T-helper 17 cell (primary cell): ENCODE measurements at regions not wholly inside any gene's neighbourhood (a gene's known extent, or its start where the extent isn't known, plus 50 kb on each side); places are given as distances from the start of the nearest gene placed in this dataset.

Experiments used
- ATAC-seq: fragments of 150-1000 bp; cut with Tn5 transposase; 2 replicates; pipeline ENCODE4 v1.10.0; 2021; ENCODE audit warnings: mild to moderate bottlenecking, moderate library complexity
- DNase-seq, 3 donors: peaks; one replicate each; pipeline versions ENCODE4 v3.0.0 to v3.0.0-alpha.2; 2020 to 2021
- H3K9me3 ChIP-seq: one replicate; pipeline ENCODE4 v1.7.0; 2013; ENCODE audit warnings: low read length, mild to moderate bottlenecking; ENCODE audit not compliant: control insufficient read depth, poor library complexity, severe bottlenecking
- H3K27ac Mint-ChIP-seq: one replicate; pipeline ENCODE4 v1.8.0; 2022; ENCODE audit warnings: mild to moderate bottlenecking, moderate library complexity, mixed read lengths
- H3K27me3 Mint-ChIP-seq: one replicate; pipeline ENCODE4 v1.8.0; 2022; ENCODE audit warnings: mixed read lengths
- H3K36me3 Mint-ChIP-seq: one replicate; pipeline ENCODE4 v1.8.0; 2022; ENCODE audit warnings: low read depth, mixed read lengths
- H3K4me1 Mint-ChIP-seq: one replicate; pipeline ENCODE4 v1.8.0; 2022; ENCODE audit warnings: mild to moderate bottlenecking, mixed read lengths
- H3K4me3 Mint-ChIP-seq: one replicate; pipeline ENCODE4 v1.8.0; 2022; ENCODE audit warnings: mild to moderate bottlenecking, moderate library complexity, mixed read lengths

GRCh38 chr11:111444040-111444439, 65.0 kb upstream of the POU2AF1 start:
- no peak for ATAC-seq
- Mint-ChIP-seq H3K27me3 (no peaks in the 10 kb centered on the region), H3K36me3 (no peaks in the 10 kb centered on the region), H3K4me1 (peaks cover 31% of the 10 kb centered on the region), H3K4me3 (no peak overlapping the region), H3K27ac (peak overlapping the region; percentile 79)
- H3K9me3 ChIP-seq, result no peaks in the 10 kb centered on the region
- no peak for DNase-seq

GRCh38 chr11:111443640-111444039, 64.6 kb upstream of the POU2AF1 start:
- H3K9me3 ChIP-seq, result no peaks in the 10 kb centered on the region
- peaks cover 31% of the 10 kb centered on the region for H3K4me1 Mint-ChIP-seq
- H3K27ac Mint-ChIP-seq, result peak overlapping the region; percentile 79
- H3K27me3 Mint-ChIP-seq, result peaks cover 1% of the 10 kb centered on the region
- no peaks in the 10 kb centered on the region for H3K36me3 Mint-ChIP-seq
- ATAC-seq (no peak), DNase-seq (no peak)
- peak overlapping the region; percentile 7 for H3K4me3 Mint-ChIP-seq

- no peaks in the 10 kb centered on the region for H3K9me3 ChIP-seq
- peaks cover 5% of the 10 kb centered on the region for H3K27me3 Mint-ChIP-seq
- ATAC-seq, result no peak
- H3K27ac Mint-ChIP-seq, result peak overlapping the region; percentile 79
- no peak overlapping the region for H3K4me3 Mint-ChIP-seq
- H3K4me1 Mint-ChIP-seq, result peaks cover 35% of the 10 kb centered on the region
- H3K36me3 Mint-ChIP-seq, result no peaks in the 10 kb centered on the region
- DNase-seq, result no peak
Measured at GRCh38 chr11:111443032-111443431, 64.0 kb upstream of the POU2AF1 start.

- H3K4me1 Mint-ChIP-seq, result peaks cover 36% of the 10 kb centered on the region
- ATAC-seq (no peak), DNase-seq (no peak)
- no peaks in the 10 kb centered on the region for H3K36me3 Mint-ChIP-seq
- peaks cover 9% of the 10 kb centered on the region for H3K27me3 Mint-ChIP-seq
- no peak overlapping the region for H3K4me3 Mint-ChIP-seq
- H3K9me3 ChIP-seq, result no peaks in the 10 kb centered on the region
- H3K27ac Mint-ChIP-seq, result no peak overlapping the region
Measured at GRCh38 chr11:111441443-111441842, 62.4 kb upstream of the POU2AF1 start.

GRCh38 chr11:111440416-111441205, 61.5 kb upstream of the POU2AF1 start:
- Mint-ChIP-seq H3K36me3 (no peaks in the 10 kb centered on the region), H3K4me1 (peaks cover 29% of the 10 kb centered on the region), H3K4me3 (no peak overlapping the region), H3K27ac (no peak overlapping the region), H3K27me3 (peaks cover 9% of the 10 kb centered on the region)
- H3K9me3 ChIP-seq, result no peaks in the 10 kb centered on the region
- DNase-seq (no peak), ATAC-seq (no peak)

- peaks cover 9% of the 10 kb centered on the region for H3K27me3 Mint-ChIP-seq
- no peak overlapping the region for H3K4me3 Mint-ChIP-seq
- DNase-seq, result no peak
- H3K36me3 Mint-ChIP-seq, result no peaks in the 10 kb centered on the region
- H3K4me1 Mint-ChIP-seq, result peaks cover 29% of the 10 kb centered on the region
- ATAC-seq, result no peak
- H3K27ac Mint-ChIP-seq, result no peak overlapping the region
- H3K9me3 ChIP-seq, result no peaks in the 10 kb centered on the region
Measured at GRCh38 chr11:111439901-111440300, 60.8 kb upstream of the POU2AF1 start.

GRCh38 chr11:111438846-111439520, 59.9 kb upstream of the POU2AF1 start:
- Mint-ChIP-seq H3K36me3 (no peaks in the 10 kb centered on the region), H3K4me1 (peaks cover 28% of the 10 kb centered on the region), H3K4me3 (no peak overlapping the region), H3K27me3 (peaks cover 9% of the 10 kb centered on the region), H3K27ac (no peak overlapping the region)
- ATAC-seq, result no peak
- no peaks in the 10 kb centered on the region for H3K9me3 ChIP-seq
- DNase-seq, result no peak

GRCh38 chr11:111438168-111438567, 59.1 kb upstream of the POU2AF1 start:
- peak overlapping the region; percentile 11 for H3K27ac Mint-ChIP-seq
- H3K4me3 Mint-ChIP-seq, result no peak overlapping the region
- H3K9me3 ChIP-seq, result no peaks in the 10 kb centered on the region
- DNase-seq (no peak), ATAC-seq (no peak)
- H3K27me3 Mint-ChIP-seq, result peaks cover 13% of the 10 kb centered on the region
- no peaks in the 10 kb centered on the region for H3K36me3 Mint-ChIP-seq
- peaks cover 22% of the 10 kb centered on the region for H3K4me1 Mint-ChIP-seq

- Mint-ChIP-seq H3K36me3 (no peaks in the 10 kb centered on the region), H3K27me3 (peaks cover 32% of the 10 kb centered on the region), H3K4me3 (no peak overlapping the region), H3K27ac (no peak overlapping the region), H3K4me1 (peaks cover 20% of the 10 kb centered on the region)
- ATAC-seq (no peak), DNase-seq (no peak)
- H3K9me3 ChIP-seq, result no peaks in the 10 kb centered on the region
Measured at GRCh38 chr11:111435046-111435698, 56.1 kb upstream of the POU2AF1 start.

GRCh38 chr11:111429066-111429506, 50.0 kb upstream of the POU2AF1 start:
- H3K4me3 Mint-ChIP-seq, result no peak overlapping the region
- H3K27ac Mint-ChIP-seq, result no peak overlapping the region
- peak; percentile 46 for ATAC-seq

More at GRCh38 chr11:111429066-111429506, 50.0 kb upstream of the POU2AF1 start:
- peaks cover 5% of the 10 kb centered on the region for H3K4me1 Mint-ChIP-seq
- no peaks in the 10 kb centered on the region for H3K36me3 Mint-ChIP-seq
- peaks cover 45% of the 10 kb centered on the region for H3K27me3 Mint-ChIP-seq
- H3K9me3 ChIP-seq, result no peaks in the 10 kb centered on the region
- peak in 1 of 3 donors; percentile 39 for DNase-seq
